GM19239 (cell line): ENCODE measurements at regions not wholly inside any gene's neighbourhood (a gene's known extent, or its start where the extent isn't known, plus 50 kb on each side); places are given as distances from the start of the nearest gene placed in this dataset.

Experiments used
- DNase-seq: peaks from one replicate; pipeline ENCODE4 v3.0.0; 2011; ENCODE audit warnings: low spot score; ENCODE audit not compliant: insufficient read length
- FAIRE-seq: peaks from 2 replicates; lab custom pipeline; 2011; peaks lifted over from hg19 to GRCh38; lab: Jason Lieb, UNC

- FAIRE-seq (no peak), DNase-seq (no peak)
These were observed 468.1 kb upstream of the NOVA1 start for GRCh38 chr14:27065886-27066285.

DNA sequence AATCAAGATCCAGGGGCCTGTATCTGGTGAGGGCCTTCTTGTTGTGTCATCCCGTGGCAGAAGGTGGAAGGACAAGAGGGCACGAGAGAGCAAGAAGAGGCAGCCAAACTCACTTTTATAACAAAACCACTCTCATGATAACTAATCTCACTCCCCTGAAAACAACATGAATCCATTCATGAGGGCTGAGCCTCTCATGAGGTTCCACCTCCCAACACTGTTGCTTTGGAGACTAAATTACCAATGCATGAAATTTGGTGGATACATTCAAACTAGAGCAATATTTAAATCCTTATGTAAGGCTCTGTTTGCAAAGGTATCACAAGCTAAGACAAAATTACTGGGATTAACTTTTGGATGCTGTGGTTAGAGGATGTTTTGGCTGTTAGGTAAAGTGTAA lies 470.1 kb upstream of the NOVA1 start:
- FAIRE-seq (no peak), DNase-seq (no peak)

DNA sequence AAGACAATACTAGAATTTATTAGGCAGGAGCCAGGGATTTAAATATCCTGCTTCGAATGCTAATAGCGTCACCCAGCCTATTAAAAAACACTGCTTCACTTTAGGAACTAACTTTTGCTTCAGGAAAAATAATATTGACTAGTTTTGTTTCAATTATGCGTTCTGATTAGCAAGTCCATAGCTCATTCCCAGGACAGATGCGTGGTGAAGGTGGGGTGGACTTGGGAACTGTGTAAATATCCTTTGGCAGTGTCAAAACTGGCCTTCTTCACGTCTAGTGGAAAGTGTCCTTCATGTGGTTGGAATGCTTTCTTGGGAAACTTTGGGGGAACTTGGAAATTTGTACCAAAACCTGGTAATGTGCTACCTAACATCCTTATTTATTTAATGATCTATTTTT lies 474.8 kb upstream of the NOVA1 start:
- FAIRE-seq (no peak), DNase-seq (no peak)

DNA sequence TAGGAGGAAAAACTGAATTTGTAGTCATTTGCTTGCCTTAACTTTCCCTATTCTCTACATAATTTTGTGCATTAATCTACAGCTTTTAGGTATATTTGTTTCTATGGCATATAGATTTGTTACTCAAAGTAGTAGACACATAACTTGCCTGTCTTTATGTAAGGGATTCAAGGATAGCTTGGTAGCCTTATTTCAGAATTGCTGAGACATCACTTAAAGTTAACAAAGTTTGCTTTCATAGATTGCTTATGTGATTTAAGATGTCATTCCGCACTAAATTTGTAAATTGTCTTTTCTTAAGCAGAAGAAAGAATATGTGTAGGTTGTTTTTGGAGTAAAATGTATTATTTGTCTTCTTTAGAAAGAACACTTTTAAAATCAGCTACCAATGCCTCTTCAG lies 477.7 kb upstream of the NOVA1 start:
- DNase-seq, result no peak
- FAIRE-seq, result no peak

- no peak for DNase-seq
- FAIRE-seq, result no peak
These were observed 479.4 kb upstream of the NOVA1 start for GRCh38 chr14:27077214-27077613.

DNA sequence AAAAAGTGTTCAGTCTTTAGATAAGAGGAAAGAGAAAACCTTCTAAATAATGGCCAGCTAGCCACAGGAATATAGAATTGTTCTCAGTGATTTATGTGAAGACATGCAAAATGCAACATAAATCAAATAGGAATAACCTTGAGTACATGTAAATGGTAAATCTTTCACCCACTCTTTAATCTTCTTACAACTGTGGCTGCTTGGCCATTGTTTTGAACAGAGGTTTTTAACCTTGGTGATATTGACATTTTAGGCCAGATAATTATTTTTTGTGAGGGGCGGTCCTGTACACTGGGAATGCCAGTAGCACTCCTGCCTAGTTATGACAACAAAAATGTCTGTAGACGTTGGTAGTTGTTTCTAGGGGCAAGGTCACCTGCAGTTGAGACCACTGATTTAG lies 479.9 kb upstream of the NOVA1 start:
- DNase-seq (no peak), FAIRE-seq (no peak)

- FAIRE-seq, result no peak
- DNase-seq, result no peak
These were observed 480.4 kb upstream of the NOVA1 start for GRCh38 chr14:27078191-27078590.

- DNase-seq (no peak), FAIRE-seq (no peak)
These were observed 481.9 kb upstream of the NOVA1 start for GRCh38 chr14:27079716-27080115.

GRCh38 chr14:27085500-27085899 lies 487.7 kb upstream of the NOVA1 start:
- FAIRE-seq (no peak), DNase-seq (no peak)

DNA sequence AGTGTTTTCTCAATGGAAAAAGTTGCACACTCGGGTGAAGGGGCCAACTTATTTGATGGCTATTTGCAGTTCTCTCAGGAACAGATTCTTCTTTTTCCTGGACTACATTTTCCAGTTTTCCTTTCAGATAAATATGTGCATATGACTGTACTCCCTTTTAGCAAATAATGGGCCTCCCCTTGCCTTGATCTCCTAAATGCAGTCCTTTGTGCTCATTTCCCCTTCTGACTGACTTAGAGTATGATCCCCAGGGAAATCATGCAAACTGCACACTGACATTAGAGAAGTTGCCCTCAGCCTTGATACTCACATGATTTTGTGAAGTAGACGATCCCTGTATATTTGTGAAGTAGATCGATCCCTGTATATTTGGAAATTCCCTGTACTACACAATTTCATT lies 492.9 kb upstream of the NOVA1 start:
- no peak for DNase-seq
- no peak for FAIRE-seq

DNA sequence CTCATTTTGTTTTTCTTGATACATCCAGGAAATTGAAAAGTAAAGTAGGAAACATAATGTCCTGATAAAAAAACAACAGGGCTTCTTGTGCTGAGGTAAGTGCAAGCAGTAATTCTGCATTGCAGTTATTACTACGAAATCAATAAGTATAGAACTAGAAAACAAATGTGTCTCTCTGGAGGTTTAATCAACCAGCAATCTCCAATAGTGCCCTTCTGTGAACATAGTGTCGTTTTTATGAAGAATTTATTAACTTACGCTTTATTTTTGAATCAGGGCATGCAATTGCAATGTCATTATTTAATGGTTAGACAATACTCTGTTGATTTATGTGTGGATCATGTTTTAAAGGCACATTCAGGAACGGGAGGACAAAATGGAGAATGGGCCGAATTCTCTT lies 494.1 kb upstream of the NOVA1 start:
- no peak for FAIRE-seq
- DNase-seq, result no peak

DNA sequence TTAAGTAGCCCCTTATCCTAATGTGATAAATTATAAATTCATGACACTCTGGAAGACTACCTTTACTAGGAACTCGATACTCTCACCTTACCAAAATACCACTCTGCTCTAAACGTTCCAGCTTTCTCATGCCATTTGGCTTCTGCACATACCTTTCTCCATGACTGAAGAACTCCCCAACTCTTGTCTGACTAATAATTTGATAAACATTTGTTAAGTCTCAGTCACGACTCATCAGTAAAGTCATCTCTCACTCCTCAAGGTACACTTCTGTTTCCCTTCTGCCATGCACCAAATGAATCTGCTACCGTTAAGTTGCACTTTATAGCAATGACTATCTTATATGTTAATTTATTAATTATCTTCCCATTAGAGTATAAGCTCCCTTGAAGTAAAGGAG lies 498.3 kb upstream of the NOVA1 start:
- no peak for DNase-seq

DNA sequence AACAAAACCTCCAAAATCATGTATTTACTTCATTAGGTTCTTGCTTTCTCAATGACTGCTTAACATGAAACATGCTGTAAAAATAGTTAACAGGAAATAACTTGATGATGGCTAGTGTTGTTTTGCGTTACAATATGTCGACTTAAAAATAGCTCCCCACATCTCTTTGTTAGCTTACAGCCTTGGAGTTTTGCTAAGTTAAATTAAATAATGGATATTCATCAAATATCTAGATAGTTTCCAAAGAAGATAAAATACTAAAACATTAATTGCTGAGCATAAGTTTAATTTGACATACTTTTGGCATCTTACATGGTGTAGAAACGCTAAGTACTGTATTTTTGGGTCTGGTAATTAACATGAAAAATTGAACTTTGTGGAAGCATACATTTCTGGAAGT lies 500.6 kb upstream of the NOVA1 start:
- FAIRE-seq (no peak), DNase-seq (no peak)

More for the DNA sequence above, 498.3 kb upstream of the NOVA1 start:
- no peak for FAIRE-seq

- FAIRE-seq (no peak), DNase-seq (no peak)
These were observed 516.3 kb upstream of the NOVA1 start for GRCh38 chr14:27114180-27114579.

GRCh38 chr14:27123162-27123561 lies 525.3 kb upstream of the NOVA1 start:
- FAIRE-seq (no peak), DNase-seq (no peak)

GRCh38 chr14:27127838-27128237 lies 530.0 kb upstream of the NOVA1 start:
- FAIRE-seq, result no peak
- no peak for DNase-seq

GRCh38 chr14:27134200-27134599 lies 536.4 kb upstream of the NOVA1 start:
- FAIRE-seq, result no peak

GRCh38 chr14:27145170-27145569 lies 547.3 kb upstream of the NOVA1 start:
- no peak for DNase-seq

More at GRCh38 chr14:27134200-27134599, 536.4 kb upstream of the NOVA1 start:
- no peak for DNase-seq

GRCh38 chr14:27148143-27148542 lies 550.3 kb upstream of the NOVA1 start:
- FAIRE-seq, result no peak

More at GRCh38 chr14:27145170-27145569, 547.3 kb upstream of the NOVA1 start:
- no peak for FAIRE-seq

DNA sequence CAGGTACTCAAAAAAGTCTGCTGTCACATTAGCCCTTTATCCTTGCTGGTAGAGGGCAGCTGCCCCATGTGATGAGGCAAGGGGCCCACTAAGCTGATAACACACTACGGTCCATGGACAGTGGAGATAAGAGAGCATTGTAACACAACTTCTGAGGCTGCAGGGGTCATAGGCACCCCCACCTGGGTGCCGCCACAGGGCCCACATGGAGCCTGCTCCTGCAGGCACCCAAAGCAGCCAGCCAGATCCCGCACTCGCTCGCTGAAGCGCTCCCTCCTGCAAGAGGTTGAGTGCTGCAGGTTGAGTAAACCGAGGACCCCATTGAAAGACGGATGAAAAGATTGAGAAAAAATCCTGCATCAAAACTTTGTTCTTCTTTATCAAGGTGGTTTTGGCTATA lies 566.3 kb upstream of the NOVA1 start:
- DNase-seq, result no peak
- FAIRE-seq, result no peak

More at GRCh38 chr14:27148143-27148542, 550.3 kb upstream of the NOVA1 start:
- DNase-seq, result no peak

GRCh38 chr14:27175489-27175888 lies 577.7 kb upstream of the NOVA1 start:
- DNase-seq (no peak), FAIRE-seq (no peak)

- FAIRE-seq (no peak), DNase-seq (no peak)
These were observed 583.5 kb upstream of the NOVA1 start for GRCh38 chr14:27181333-27181732.

DNA sequence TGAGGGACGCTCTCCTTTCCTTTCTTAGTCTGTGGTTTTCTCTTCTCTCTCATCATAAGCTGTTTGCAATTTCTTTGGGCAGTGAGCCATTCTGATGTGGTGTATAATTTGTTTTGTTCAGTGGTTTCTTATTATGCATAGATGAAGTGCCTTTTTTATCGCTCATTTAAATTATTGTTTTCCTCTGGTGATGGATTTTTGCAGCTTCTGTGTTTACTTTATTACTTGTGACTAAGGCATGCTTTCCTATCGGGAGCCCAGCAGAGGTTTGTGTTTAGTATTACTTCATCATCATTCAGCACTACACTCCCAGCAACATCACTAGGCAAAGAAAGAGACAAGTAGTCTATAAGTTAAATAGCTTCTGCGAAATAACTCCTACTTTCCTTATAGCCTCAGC lies 586.6 kb upstream of the NOVA1 start:
- no peak for DNase-seq
- no peak for FAIRE-seq
